Kasumi-1 (cell line): ENCODE measurements at regions not wholly inside any gene's neighbourhood (a gene's known extent, or its start where the extent isn't known, plus 50 kb on each side); places are given as distances from the start of the nearest gene placed in this dataset.

Experiments used
- DNase-seq, 2 experiments: peaks; one replicate each; lab custom pipeline; 2025; lab: John Stamatoyannopoulos, UW

GRCh38 chr21:25375675-25376074, 231.6 kb downstream of the MRPL39 start:
- DNase-seq: no peak

DNA sequence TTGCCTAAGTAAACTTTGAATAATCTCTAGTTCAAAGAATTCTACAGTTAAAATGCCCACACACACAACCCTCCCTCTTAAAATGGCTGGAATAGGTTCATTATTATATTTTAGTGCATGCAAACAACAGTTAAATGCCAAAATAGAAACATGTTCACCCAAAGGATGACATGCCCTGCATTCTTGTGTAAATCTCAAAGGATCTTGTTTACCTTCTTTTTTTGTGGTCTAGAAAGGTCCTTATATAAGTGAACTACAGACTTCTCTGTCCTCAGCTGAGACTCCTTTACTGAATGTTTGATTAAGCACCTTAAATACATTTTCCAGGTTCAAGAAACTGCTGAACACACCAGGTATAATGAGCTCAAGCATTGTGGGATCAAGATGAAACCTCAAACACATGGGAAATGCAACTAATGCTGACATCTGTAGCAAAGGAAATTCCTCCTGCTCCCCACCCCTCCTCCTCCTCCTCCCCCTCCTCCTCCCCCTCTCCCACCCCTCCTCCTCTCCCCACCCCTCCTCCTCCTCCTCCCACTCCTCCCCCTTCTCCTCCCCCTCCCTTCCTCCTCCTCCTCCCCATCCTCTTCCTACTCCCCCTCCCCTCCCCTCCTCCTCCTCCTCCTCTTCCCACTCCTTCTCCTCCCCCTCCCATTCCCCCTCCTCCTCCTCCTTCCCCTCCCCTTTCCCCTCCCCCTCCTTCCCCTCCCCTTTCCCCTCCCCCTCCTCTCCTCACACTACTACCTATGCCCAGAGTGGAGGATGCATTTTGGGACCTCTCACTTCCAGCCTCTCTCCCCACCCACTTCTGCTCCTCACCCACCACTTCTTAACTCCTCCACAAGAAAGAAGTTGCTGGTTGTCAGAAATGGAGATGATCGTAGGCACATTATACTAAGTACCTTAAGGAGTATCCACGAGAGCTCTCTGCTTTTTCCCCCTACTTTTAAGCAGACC, 233.9 kb downstream of the MRPL39 start:
- no peak for DNase-seq

DNA sequence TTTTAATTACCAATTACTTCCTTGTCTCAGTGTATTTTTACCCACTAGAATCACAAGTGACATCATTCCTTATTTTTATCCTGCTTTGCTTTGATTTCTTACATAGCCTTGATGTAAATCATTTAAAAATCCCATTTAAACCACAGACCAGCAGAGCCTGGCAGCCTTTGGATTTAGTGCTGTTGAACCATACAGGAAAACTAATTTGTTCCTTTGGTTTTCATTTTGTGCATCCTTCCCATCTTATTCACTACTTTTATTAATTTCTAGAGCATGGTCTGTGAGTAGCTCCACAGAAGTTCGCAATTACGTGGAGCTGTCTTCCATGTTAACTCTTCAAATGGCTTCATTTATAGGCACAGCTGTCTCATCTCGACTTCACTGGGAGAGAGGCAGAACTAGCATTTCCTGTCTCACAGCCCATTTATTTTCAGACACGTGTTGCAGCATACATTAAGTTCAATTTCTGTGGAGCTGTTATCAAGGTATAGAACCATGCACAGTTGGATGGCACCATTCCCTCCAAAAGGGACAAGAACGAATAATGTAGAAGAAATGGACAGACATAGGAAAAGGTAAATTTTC, 235.3 kb downstream of the MRPL39 start:
- DNase-seq: no peak

DNA sequence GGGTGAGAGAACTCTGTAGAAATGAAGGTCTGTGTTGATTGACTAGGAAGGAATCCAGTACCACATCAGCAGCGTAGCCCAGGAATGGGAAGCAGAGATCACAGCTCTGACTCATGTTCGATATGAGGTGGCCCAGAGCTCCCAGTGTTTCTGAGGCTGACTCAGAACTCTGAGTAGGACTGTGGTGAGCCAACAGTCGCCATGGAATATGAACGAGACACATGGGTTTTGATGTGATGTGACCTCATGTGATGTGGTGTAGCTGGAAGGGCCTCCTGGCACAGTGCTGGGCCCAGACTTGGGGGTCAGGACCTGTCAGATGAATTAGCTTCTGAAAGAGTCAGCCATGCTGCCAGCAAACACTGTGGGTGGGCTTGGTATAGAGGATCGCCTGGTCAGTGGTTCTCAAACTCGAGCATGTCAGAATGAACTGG, 237.0 kb downstream of the MRPL39 start:
- DNase-seq: no peak

GRCh38 chr21:25369524-25370300, 237.6 kb downstream of the MRPL39 start:
- no peak for DNase-seq

GRCh38 chr21:25368531-25368930, 238.8 kb downstream of the MRPL39 start:
- DNase-seq: no peak

GRCh38 chr21:25366116-25366515, 241.2 kb downstream of the MRPL39 start:
- DNase-seq: no peak

- no peak for DNase-seq
Measured at GRCh38 chr21:25362375-25363267, 244.7 kb downstream of the MRPL39 start.

DNA sequence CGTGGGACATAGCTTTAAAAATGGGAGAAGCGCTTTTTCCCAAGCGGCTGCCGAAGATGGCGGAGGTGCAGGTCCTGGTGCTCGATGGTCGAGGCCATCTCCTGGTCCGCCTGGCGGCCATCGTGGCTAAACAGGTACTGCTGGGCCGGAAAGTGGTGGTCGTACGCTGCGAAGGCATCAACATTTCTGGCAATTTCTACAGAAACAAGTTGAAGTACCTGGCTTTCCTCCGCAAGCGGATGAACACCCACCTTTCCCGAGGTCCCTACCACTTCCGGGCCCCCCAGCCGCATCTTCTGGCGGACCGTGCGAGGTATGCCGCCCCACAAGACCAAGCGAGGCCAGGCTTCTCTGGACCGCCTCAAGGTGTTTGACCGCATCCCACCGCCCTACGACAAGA, 245.5 kb downstream of the MRPL39 start:
- DNase-seq: no peak

DNA sequence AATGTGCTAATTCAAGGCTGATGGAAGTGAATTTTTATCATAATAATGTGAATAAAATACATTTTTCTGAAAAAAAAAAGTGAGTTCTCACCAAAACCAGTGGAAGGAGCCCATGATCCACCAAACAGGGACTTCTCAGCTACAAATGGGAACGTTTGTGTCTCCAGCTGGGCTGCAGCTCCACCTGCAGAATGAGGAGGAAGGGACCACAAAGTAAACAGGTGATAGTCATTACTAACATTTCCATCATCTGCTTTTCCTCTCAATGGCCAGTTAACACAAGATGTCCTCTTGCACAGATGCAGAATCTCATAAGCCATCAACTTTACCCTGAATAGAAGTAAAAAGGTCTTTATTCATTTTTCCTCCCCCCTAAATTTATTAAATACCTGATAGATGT, 246.2 kb downstream of the MRPL39 start:
- DNase-seq: no peak

- peak; percentile 29 to 33 for DNase-seq
Measured at GRCh38 chr21:25360593-25360992, 246.7 kb downstream of the MRPL39 start.

GRCh38 chr21:25359724-25360123, 247.6 kb downstream of the MRPL39 start:
- DNase-seq: no peak

GRCh38 chr21:25350056-25350455, 257.2 kb downstream of the MRPL39 start:
- peak; percentile 41 to 63 for DNase-seq

GRCh38 chr21:25343774-25344545, 263.3 kb downstream of the MRPL39 start:
- no peak for DNase-seq

DNA sequence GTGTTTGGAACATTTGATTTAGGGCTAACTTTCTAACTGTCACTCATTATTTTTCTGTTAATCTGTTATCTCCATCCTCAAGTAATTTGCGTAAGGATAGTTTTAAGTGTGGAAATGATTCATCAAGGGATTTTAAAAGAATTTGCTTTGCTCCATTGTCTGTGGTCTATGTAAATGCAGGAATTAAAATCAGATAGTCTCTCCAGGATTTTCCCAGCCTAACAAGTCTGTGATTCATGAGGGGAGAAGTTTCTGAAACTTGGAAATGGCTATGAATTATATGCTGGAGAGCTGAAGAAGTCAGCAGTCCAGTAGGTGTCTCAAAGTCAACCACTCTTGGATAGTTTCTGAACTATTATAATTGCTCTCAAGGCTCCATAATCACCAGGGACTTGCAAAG, 264.5 kb downstream of the MRPL39 start:
- DNase-seq: no peak

DNA sequence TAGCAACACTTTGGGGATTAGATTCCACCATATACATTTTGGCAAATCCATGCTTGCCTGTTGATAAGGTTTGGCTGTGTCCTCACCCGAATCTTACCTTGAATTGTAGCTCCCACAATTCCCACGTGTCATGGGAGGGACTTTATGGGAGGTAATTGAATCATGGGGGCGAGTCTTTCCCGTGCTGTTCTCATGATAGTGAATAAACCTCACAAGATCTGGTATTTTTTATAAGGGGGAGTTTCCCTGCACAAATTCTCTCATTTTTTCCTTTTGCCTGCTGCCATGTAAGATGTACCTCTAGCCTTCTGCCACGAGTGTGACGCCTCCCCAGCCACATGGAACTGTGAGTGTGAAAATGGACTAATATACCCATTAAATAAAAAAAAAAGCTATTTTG, 265.3 kb downstream of the MRPL39 start:
- no peak for DNase-seq

- no peak for DNase-seq
Measured at GRCh38 chr21:25338415-25338814, 268.9 kb downstream of the MRPL39 start.

DNA sequence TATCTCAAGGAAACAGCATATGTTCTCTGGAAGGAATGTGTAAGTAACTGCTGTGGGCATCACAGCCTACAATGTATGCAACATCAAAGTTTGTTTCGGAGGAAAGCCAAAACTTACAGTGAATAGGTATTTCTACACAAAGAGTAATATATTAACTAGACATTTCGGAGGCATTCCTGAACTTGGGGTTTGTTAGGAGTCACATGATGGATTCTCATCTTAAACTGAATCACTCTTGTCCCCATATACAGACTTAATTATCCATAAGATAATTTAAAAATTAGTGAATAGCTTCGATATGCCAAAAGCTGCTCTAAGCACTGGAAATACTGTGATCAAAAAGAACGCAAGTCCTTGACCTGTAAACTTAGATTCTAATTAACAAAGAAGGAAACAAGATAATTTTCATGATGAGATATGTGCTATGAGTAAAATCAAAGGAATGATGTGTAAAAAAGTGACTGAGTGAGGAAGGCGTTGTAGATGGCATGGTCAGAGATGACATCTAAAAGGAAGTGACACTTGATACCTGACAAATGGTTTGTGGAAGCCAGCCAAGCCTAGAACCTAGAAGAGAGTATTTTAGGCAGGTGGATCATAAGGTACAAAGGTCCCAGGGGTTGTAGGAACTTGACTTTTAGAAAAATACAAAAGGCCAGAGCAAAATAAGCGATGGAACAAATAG, 273.1 kb downstream of the MRPL39 start:
- DNase-seq: no peak

DNA sequence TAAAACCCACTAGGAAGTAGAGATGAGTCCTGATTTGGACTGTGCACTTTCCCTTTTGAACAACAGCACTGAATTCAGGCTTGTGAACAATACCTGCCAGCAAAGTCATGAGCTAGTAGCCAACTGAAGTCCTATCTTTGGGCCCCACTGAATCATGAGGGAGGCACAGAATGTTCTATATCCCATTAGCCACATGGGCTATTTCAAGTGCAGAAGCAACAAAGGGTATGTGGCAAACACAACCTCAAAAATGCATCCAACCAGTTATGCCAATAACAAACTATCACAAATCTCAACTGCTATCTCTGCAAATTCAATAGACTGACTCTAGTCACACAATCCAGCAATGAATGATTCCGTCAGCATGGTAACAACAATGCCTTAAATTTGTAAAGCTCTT, 276.0 kb downstream of the MRPL39 start:
- no peak for DNase-seq

DNA sequence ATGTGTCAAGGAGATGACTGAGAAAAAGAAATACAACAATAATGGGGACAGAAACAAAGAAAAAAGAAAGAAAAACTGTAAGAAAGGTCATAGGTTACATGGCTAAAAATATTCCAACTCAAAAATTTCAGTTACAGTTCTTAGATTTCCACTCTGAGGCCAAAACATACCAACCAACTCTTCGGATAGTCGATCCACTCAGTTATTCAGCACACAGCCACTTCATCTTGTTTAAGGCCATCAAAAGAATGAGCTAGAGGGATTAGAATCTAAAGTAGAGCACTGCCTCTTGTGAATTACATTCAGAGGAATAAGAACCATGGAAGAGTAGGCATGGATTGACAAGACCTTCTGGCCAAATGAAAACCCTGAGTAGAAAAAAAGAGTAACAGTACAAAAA, 277.0 kb downstream of the MRPL39 start:
- no peak for DNase-seq
